ENCODE measurements at regions not wholly inside any gene's neighbourhood (a gene's known extent, or its start where the extent isn't known, plus 50 kb on each side); places are given as distances from the start of the nearest gene placed in this dataset.

DNA sequence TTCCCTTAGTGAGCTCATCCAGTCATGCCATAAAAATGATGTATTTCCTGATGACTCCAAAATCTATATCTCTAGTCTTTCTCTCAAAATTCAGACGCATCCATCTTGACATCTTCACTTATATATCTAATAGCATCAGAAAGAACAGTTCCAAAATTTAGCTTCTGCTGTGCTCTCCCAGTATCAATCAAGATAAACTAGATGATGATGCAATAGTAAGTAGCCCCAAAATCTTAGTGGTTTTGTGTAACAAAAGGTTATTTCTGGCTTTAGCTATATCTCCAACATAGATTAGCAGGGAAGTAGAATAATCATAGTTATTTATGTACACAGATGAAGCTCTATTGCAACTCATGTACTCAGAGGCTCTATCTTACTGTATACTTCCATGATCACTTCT lies 382.5 kb upstream of the ADGRL3 start:
- Histone ChIP-seq H3K79me1 (ENCODE audit: insufficient read depth, low read depth, low read length, poor library complexity, severe bottlenecking) (no peaks in the 10 kb centered on the region), H3K4ac (ENCODE audit: low read depth, low read length) (no peak overlapping the region), H4K91ac (ENCODE audit: insufficient read length, low read depth, low read length) (no peak overlapping the region), H3K9ac (ENCODE audit: extremely low read depth, insufficient read length, low read length) (no peak overlapping the region), H2BK120ac (ENCODE audit: low read depth, low read length, poor library complexity, severe bottlenecking) (no peak overlapping the region), H2BK5ac (ENCODE audit: insufficient read length, low read length) (no peak overlapping the region), H2AK5ac (ENCODE audit: insufficient read length, low read length) (no peak overlapping the region), H4K20me1 (ENCODE audit: control insufficient read depth, insufficient read depth, insufficient read length) (no peaks in the 10 kb centered on the region), H3K4me2 (ENCODE audit: insufficient read depth, insufficient read length, low read length) (no peak overlapping the region), H3K79me2 (ENCODE audit: insufficient read depth, low read length) (no peaks in the 10 kb centered on the region), H3K9me3 (ENCODE audit: control insufficient read depth, low read depth, low read length) (no peaks in the 10 kb centered on the region), H2BK20ac (ENCODE audit: low read depth, low read length, poor library complexity, severe bottlenecking) (no peak overlapping the region), H3K4me1 (ENCODE audit: insufficient read depth, low read length) (no peaks in the 10 kb centered on the region), H3K18ac (ENCODE audit: insufficient read length, low read depth, low read length) (no peak overlapping the region), H3K27ac (ENCODE audit: insufficient read length, low read depth, low read length) (no peak overlapping the region), H2AFZ (ENCODE audit: low read length) (no peak overlapping the region), H4K5ac (ENCODE audit: insufficient read length, low read depth, low read length) (no peak overlapping the region), H2BK15ac (ENCODE audit: low read depth, low read length) (no peak overlapping the region), H4K8ac (replicated peaks; ENCODE audit: insufficient read length, low read depth, low read length) (no peak overlapping the region), H3K27me3 (ENCODE audit: insufficient read depth, low read length) (no peaks in the 10 kb centered on the region), H3K23me2 (ENCODE audit: insufficient read length, low read depth, low read length, poor library complexity, severe bottlenecking) (no peaks in the 10 kb centered on the region), H3T11ph (ENCODE audit: low read length) (no peak overlapping the region), H3K14ac (ENCODE audit: insufficient read depth, low read length) (no peak overlapping the region), H3K23ac (ENCODE audit: insufficient read length, low read depth, low read length) (no peak overlapping the region), H2BK12ac (ENCODE audit: insufficient read length, low read depth, low read length) (no peak overlapping the region), H3K56ac (ENCODE audit: insufficient read length, low read depth, low read length) (no peak overlapping the region)
- peaks cover 2% of the 10 kb centered on the region; the same call in 1 of the 2 replicates for H3K27me3 Mint-ChIP-seq (ENCODE audit: low read depth)
- no peaks in the 10 kb centered on the region for H3K9me3 Mint-ChIP-seq
- no peak for DNase-seq
- WGBS (ENCODE audit: extremely low coverage, insufficient read length, low lambda C conversion rate): no CpG with 5 or more reads among the region's 1 CpG
- H3K4me1 Mint-ChIP-seq: no peaks in the 10 kb centered on the region
- no peak overlapping the region for H3K27ac Mint-ChIP-seq
- TF ChIP-seq, protein P1, sequence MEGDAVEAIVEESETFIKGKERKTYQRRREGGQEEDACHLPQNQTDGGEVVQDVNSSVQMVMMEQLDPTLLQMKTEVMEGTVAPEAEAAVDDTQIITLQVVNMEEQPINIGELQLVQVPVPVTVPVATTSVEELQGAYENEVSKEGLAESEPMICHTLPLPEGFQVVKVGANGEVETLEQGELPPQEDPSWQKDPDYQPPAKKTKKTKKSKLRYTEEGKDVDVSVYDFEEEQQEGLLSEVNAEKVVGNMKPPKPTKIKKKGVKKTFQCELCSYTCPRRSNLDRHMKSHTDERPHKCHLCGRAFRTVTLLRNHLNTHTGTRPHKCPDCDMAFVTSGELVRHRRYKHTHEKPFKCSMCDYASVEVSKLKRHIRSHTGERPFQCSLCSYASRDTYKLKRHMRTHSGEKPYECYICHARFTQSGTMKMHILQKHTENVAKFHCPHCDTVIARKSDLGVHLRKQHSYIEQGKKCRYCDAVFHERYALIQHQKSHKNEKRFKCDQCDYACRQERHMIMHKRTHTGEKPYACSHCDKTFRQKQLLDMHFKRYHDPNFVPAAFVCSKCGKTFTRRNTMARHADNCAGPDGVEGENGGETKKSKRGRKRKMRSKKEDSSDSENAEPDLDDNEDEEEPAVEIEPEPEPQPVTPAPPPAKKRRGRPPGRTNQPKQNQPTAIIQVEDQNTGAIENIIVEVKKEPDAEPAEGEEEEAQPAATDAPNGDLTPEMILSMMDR (conservative IDR thresholded peaks at IDR 0.05): no peak
- no peaks in the 10 kb centered on the region for H3K36me3 Mint-ChIP-seq (ENCODE audit: insufficient read depth in 1 of 3, low read depth in 3 of 3)
- no peak overlapping the region for H3K4me3 Mint-ChIP-seq

Measured in H9 (cell line).